ENCODE measurements at regions not wholly inside any gene's neighbourhood (a gene's known extent, or its start where the extent isn't known, plus 50 kb on each side); places are given as distances from the start of the nearest gene placed in this dataset.
A peak's percentile ranks its signal among the peaks of the same experiment; 100 is the strongest.

GRCh38 chr14:44657696-44658388 lies 150.8 kb upstream of the FSCB start:
- H4K20me1 ChIP-seq (ENCODE audit: insufficient read depth, low read length): no peaks in the 10 kb centered on the region
- no peak overlapping the region for H3K4me3 ChIP-seq (ENCODE audit: low read length)
- no peaks in the 10 kb centered on the region for H3K27me3 ChIP-seq (ENCODE audit: low read depth, low read length)
- H3K79me2 ChIP-seq (ENCODE audit: low read length): no peaks in the 10 kb centered on the region
- H2AFZ ChIP-seq (ENCODE audit: low read depth, low read length): no peak overlapping the region
- no peak overlapping the region for H3K27ac ChIP-seq (ENCODE audit: low read length)
- no peaks in the 10 kb centered on the region for H3K4me1 ChIP-seq (ENCODE audit: low read length)
- no peak overlapping the region for H3K9ac ChIP-seq (ENCODE audit: low read length)
- TF ChIP-seq EZH2phosphoT487 (IDR thresholded peaks at IDR 0.05; ENCODE audit: low read depth): no peak
- TF ChIP-seq, protein P1, sequence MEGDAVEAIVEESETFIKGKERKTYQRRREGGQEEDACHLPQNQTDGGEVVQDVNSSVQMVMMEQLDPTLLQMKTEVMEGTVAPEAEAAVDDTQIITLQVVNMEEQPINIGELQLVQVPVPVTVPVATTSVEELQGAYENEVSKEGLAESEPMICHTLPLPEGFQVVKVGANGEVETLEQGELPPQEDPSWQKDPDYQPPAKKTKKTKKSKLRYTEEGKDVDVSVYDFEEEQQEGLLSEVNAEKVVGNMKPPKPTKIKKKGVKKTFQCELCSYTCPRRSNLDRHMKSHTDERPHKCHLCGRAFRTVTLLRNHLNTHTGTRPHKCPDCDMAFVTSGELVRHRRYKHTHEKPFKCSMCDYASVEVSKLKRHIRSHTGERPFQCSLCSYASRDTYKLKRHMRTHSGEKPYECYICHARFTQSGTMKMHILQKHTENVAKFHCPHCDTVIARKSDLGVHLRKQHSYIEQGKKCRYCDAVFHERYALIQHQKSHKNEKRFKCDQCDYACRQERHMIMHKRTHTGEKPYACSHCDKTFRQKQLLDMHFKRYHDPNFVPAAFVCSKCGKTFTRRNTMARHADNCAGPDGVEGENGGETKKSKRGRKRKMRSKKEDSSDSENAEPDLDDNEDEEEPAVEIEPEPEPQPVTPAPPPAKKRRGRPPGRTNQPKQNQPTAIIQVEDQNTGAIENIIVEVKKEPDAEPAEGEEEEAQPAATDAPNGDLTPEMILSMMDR (IDR thresholded peaks at IDR 0.05; ENCODE audit: low read depth, low read length): peak; percentile 58
- no peaks in the 10 kb centered on the region for H3K9me3 ChIP-seq (ENCODE audit: insufficient read depth, low read length)
- no peak overlapping the region for H3K4me2 ChIP-seq (ENCODE audit: low read length)
- H3K36me3 ChIP-seq (replicated peaks; ENCODE audit: low read depth, low read length): no peaks in the 10 kb centered on the region

- H3K9me3 ChIP-seq (ENCODE audit: insufficient read depth, low read length): no peaks in the 10 kb centered on the region
- H4K20me1 ChIP-seq (ENCODE audit: insufficient read depth, low read length): no peaks in the 10 kb centered on the region
- no peak overlapping the region for H3K4me2 ChIP-seq (ENCODE audit: low read length)
- H3K79me2 ChIP-seq (ENCODE audit: low read length): no peaks in the 10 kb centered on the region
- H3K36me3 ChIP-seq (replicated peaks; ENCODE audit: low read depth, low read length): no peaks in the 10 kb centered on the region
- H3K4me1 ChIP-seq (ENCODE audit: low read length): no peaks in the 10 kb centered on the region
- H3K9ac ChIP-seq (ENCODE audit: low read length): no peak overlapping the region
- no peaks in the 10 kb centered on the region for H3K27me3 ChIP-seq (ENCODE audit: low read depth, low read length)
- H3K27ac ChIP-seq (ENCODE audit: low read length): no peak overlapping the region
- TF ChIP-seq, protein P1 (IDR thresholded peaks at IDR 0.05; ENCODE audit: low read depth, low read length): no peak
- TF ChIP-seq EZH2phosphoT487 (IDR thresholded peaks at IDR 0.05; ENCODE audit: low read depth): no peak
- H2AFZ ChIP-seq (ENCODE audit: low read depth, low read length): no peak overlapping the region
- H3K4me3 ChIP-seq (ENCODE audit: low read length): no peak overlapping the region
These were observed 150.1 kb upstream of the FSCB start for GRCh38 chr14:44657203-44657602.

DNA sequence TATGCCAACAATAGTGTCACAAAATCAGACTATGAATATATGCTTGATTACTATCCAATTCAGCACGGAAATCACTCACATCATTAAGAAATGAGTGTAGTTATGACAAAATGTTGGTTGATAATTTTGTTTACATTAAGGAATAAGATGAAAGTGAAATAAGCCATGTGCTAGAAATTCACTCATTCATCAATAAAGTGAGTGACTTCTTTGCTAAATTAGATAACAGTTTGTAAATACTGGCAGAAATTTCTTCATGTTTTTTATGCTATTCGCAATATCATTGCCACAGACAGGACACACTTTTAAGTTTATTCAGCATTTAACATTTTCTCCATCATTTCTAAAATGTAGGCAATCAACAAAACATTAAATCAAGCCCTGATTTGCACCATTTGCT lies 147.5 kb upstream of the FSCB start:
- no peak overlapping the region for H3K4me3 ChIP-seq (ENCODE audit: low read length)
- no peaks in the 10 kb centered on the region for H3K9me3 ChIP-seq (ENCODE audit: insufficient read depth, low read length)
- no peaks in the 10 kb centered on the region for H3K27me3 ChIP-seq (ENCODE audit: low read depth, low read length)
- H3K4me1 ChIP-seq (ENCODE audit: low read length): no peaks in the 10 kb centered on the region
- TF ChIP-seq EZH2phosphoT487 (IDR thresholded peaks at IDR 0.05; ENCODE audit: low read depth): no peak
- TF ChIP-seq, protein P1 (IDR thresholded peaks at IDR 0.05; ENCODE audit: low read depth, low read length): no peak
- no peak overlapping the region for H2AFZ ChIP-seq (ENCODE audit: low read depth, low read length)
- no peaks in the 10 kb centered on the region for H4K20me1 ChIP-seq (ENCODE audit: insufficient read depth, low read length)
- no peak overlapping the region for H3K9ac ChIP-seq (ENCODE audit: low read length)
- no peaks in the 10 kb centered on the region for H3K79me2 ChIP-seq (ENCODE audit: low read length)
- no peak overlapping the region for H3K27ac ChIP-seq (ENCODE audit: low read length)
- H3K4me2 ChIP-seq (ENCODE audit: low read length): no peak overlapping the region
- H3K36me3 ChIP-seq (replicated peaks; ENCODE audit: low read depth, low read length): no peaks in the 10 kb centered on the region

DNA sequence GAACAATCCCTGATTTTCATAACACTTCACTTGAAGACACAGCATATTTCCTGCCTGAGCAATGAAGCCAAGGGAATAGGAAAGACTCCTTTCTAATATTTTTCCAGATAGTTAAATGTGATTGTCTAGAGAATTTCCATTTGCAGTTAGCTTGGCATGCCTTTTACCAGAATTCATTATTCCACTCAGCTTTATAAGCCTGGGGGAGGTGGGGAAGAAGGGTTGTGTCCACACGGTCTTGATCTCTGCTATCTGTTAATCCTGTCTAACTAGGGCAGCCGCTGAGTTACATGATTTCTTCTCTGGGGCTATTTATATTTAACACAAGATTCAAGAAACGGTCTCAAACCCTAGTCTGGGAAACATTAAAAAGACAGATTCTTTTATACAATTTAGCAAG lies 146.6 kb upstream of the FSCB start:
- no peaks in the 10 kb centered on the region for H3K27me3 ChIP-seq (ENCODE audit: low read depth, low read length)
- no peaks in the 10 kb centered on the region for H3K79me2 ChIP-seq (ENCODE audit: low read length)
- H3K36me3 ChIP-seq (replicated peaks; ENCODE audit: low read depth, low read length): no peaks in the 10 kb centered on the region
- H3K4me2 ChIP-seq (ENCODE audit: low read length): no peak overlapping the region
- H2AFZ ChIP-seq (ENCODE audit: low read depth, low read length): no peak overlapping the region
- no peak overlapping the region for H3K27ac ChIP-seq (ENCODE audit: low read length)
- H3K4me3 ChIP-seq (ENCODE audit: low read length): no peak overlapping the region
- TF ChIP-seq, protein P1 (IDR thresholded peaks at IDR 0.05; ENCODE audit: low read depth, low read length): no peak
- no peak for TF ChIP-seq EZH2phosphoT487 (IDR thresholded peaks at IDR 0.05; ENCODE audit: low read depth)
- H4K20me1 ChIP-seq (ENCODE audit: insufficient read depth, low read length): no peaks in the 10 kb centered on the region
- no peaks in the 10 kb centered on the region for H3K4me1 ChIP-seq (ENCODE audit: low read length)
- no peaks in the 10 kb centered on the region for H3K9me3 ChIP-seq (ENCODE audit: insufficient read depth, low read length)
- no peak overlapping the region for H3K9ac ChIP-seq (ENCODE audit: low read length)
